ENCODE measurements at regions not wholly inside any gene's neighbourhood (a gene's known extent, or its start where the extent isn't known, plus 50 kb on each side); places are given as distances from the start of the nearest gene placed in this dataset.

DNA sequence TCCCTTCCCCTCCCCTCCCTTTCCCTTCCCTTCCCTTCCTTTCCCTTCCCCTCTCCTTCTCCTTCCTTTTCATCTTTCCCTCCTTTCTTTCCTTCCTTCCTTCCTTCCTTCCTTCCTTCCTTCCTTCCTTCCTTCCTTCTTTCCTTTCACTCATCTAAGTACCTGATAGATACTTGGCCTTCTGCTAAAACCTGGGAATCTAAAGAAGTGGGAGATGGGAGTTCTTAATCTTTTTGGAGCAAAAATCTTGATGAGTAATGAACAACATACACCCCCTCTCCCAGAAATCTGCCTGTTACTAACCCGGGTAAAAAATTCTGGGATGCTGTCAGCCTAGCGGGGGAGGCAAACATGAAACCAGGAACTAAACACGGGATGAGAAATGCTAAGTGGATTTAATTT is 100.7 kb downstream of the VEGFA start:
- no peak for TF ChIP-seq POLR2A (IDR thresholded peaks at IDR 0.05)
- TF ChIP-seq, protein P1, sequence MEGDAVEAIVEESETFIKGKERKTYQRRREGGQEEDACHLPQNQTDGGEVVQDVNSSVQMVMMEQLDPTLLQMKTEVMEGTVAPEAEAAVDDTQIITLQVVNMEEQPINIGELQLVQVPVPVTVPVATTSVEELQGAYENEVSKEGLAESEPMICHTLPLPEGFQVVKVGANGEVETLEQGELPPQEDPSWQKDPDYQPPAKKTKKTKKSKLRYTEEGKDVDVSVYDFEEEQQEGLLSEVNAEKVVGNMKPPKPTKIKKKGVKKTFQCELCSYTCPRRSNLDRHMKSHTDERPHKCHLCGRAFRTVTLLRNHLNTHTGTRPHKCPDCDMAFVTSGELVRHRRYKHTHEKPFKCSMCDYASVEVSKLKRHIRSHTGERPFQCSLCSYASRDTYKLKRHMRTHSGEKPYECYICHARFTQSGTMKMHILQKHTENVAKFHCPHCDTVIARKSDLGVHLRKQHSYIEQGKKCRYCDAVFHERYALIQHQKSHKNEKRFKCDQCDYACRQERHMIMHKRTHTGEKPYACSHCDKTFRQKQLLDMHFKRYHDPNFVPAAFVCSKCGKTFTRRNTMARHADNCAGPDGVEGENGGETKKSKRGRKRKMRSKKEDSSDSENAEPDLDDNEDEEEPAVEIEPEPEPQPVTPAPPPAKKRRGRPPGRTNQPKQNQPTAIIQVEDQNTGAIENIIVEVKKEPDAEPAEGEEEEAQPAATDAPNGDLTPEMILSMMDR (IDR thresholded peaks at IDR 0.05): no peak
